ENCODE measurements at regions not wholly inside any gene's neighbourhood (a gene's known extent, or its start where the extent isn't known, plus 50 kb on each side); places are given as distances from the start of the nearest gene placed in this dataset.

DNA sequence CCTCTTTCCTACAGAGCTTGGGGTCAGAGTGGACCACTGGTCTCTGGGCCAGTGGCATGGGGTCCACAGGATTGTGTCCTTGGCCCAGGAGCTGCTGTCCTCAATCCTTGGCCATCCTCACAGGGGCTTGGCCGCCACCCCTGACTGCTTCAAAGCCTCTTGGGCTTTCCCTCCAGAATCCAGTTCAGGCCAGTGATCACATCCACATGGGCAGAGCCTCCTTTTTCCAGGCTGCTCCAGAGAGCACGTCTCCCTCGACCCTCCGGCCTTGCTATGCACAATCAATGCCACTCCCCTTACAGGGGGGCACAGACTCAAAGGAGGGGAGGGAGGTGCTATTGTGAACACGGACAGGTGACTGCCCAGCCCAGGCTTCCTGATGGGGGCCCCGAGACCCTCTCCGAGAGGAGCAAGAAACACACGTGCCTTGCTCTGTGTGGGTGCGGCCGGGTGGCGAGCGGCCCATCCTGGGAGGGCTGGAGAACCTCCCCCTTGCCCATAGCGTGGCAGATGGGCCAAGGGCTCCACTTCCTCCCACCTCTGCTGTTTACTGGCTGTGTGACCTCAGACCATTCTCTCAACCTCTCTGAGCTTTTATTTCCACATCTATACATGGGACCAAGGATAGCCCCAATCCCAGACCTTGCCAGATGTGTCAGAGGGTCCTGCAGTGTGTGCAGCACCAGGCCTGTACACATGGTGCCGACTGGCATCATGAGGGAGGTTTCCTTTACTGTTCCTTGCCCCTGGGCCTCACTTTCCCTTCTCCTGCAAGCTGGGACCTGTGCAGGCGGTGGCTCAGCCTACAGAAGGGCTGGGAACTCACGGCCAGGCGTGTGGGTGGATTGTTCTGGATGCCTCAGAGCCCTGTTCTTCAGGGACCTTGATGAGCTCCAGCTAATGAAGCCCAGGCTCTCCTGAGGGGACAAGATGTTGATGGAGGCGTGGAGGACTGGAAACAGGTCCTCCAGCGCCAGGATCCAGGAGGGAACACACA lies 229.0 kb upstream of the GSE1 start:
- TF ChIP-seq POLR2AphosphoS5 (IDR thresholded peaks at IDR 0.05; ENCODE audit: low read depth, low read length) (no peak), SIN3A (IDR thresholded peaks at IDR 0.05; ENCODE audit: borderline replicate concordance, insufficient read depth, low read depth, low read length) (no peak)
- TF ChIP-seq, protein P1, sequence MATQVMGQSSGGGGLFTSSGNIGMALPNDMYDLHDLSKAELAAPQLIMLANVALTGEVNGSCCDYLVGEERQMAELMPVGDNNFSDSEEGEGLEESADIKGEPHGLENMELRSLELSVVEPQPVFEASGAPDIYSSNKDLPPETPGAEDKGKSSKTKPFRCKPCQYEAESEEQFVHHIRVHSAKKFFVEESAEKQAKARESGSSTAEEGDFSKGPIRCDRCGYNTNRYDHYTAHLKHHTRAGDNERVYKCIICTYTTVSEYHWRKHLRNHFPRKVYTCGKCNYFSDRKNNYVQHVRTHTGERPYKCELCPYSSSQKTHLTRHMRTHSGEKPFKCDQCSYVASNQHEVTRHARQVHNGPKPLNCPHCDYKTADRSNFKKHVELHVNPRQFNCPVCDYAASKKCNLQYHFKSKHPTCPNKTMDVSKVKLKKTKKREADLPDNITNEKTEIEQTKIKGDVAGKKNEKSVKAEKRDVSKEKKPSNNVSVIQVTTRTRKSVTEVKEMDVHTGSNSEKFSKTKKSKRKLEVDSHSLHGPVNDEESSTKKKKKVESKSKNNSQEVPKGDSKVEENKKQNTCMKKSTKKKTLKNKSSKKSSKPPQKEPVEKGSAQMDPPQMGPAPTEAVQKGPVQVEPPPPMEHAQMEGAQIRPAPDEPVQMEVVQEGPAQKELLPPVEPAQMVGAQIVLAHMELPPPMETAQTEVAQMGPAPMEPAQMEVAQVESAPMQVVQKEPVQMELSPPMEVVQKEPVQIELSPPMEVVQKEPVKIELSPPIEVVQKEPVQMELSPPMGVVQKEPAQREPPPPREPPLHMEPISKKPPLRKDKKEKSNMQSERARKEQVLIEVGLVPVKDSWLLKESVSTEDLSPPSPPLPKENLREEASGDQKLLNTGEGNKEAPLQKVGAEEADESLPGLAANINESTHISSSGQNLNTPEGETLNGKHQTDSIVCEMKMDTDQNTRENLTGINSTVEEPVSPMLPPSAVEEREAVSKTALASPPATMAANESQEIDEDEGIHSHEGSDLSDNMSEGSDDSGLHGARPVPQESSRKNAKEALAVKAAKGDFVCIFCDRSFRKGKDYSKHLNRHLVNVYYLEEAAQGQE (IDR thresholded peaks at IDR 0.05; ENCODE audit: insufficient read depth in 1 of 2, low read depth in 2 of 2, low read length in 1 of 2) = no peak
- TF ChIP-seq, protein P2, sequence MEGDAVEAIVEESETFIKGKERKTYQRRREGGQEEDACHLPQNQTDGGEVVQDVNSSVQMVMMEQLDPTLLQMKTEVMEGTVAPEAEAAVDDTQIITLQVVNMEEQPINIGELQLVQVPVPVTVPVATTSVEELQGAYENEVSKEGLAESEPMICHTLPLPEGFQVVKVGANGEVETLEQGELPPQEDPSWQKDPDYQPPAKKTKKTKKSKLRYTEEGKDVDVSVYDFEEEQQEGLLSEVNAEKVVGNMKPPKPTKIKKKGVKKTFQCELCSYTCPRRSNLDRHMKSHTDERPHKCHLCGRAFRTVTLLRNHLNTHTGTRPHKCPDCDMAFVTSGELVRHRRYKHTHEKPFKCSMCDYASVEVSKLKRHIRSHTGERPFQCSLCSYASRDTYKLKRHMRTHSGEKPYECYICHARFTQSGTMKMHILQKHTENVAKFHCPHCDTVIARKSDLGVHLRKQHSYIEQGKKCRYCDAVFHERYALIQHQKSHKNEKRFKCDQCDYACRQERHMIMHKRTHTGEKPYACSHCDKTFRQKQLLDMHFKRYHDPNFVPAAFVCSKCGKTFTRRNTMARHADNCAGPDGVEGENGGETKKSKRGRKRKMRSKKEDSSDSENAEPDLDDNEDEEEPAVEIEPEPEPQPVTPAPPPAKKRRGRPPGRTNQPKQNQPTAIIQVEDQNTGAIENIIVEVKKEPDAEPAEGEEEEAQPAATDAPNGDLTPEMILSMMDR (IDR thresholded peaks at IDR 0.05) = no peak
